ENCODE measurements at regions not wholly inside any gene's neighbourhood (a gene's known extent, or its start where the extent isn't known, plus 50 kb on each side); places are given as distances from the start of the nearest gene placed in this dataset.
"Not testable (repeated sequence)": the region's sequence is repeated elsewhere in the genome, so short reads cannot be mapped to it uniquely, and the experiment has no call there.

GRCh38 chr9:135402739-135403695 is 76.6 kb upstream of the PPP1R26 start:
- Mint-ChIP-seq H3K9me3 (ENCODE audit: unreplicated experiment) (peaks cover 10% of the 10 kb centered on the region), H3K27ac (ENCODE audit: unreplicated experiment) (no peak overlapping the region), H3K27me3 (ENCODE audit: insufficient read depth, unreplicated experiment) (peaks cover 6% of the 10 kb centered on the region), H3K36me3 (ENCODE audit: insufficient read depth, unreplicated experiment) (no peaks in the 10 kb centered on the region), H3K4me1 (ENCODE audit: low read depth, unreplicated experiment) (no peaks in the 10 kb centered on the region), H3K4me3 (ENCODE audit: unreplicated experiment) (no peak overlapping the region)
- H3K27me3 ChIP-seq (replicated peaks; ENCODE audit: control insufficient read depth, insufficient read depth, low read length) = no peaks in the 10 kb centered on the region
- no TSS peak for BruUV-seq (replicated peaks)
- CTCF ChIA-PET = no interaction called here
- POLR2A ChIA-PET = no interaction called here
- no peak for TF ChIP-seq CTCF (IDR thresholded peaks at IDR 0.05; ENCODE audit: insufficient read depth in 1 of 2, low read depth in 1 of 2, low read length in 1 of 2, severe bottlenecking in 1 of 2, unreplicated experiment in 1 of 2)
- H3K4me1 ChIP-seq = no peaks in the 10 kb centered on the region
- intact Hi-C loops (cut with micrococcal nuclease; ENCODE audit: unreplicated experiment) = loop anchor here (10.0 kb wide), 1 partner anchor 58 kb away; no protein-coding TSS in a partner anchor
- H3K36me3 ChIP-seq (ENCODE audit: control insufficient read depth, insufficient read depth, low read length) = no peaks in the 10 kb centered on the region
- no peak for DNase-seq
- no peak overlapping the region for H3K4me3 ChIP-seq (ENCODE audit: low read depth, low read length)
- peaks cover 6% of the 10 kb centered on the region; the same call in 1 of the 2 replicates for H3K9me3 ChIP-seq

- no TSS peak for BruUV-seq (replicated peaks)
- no peak overlapping the region for H3K4me3 Mint-ChIP-seq (ENCODE audit: unreplicated experiment)
- H3K27ac Mint-ChIP-seq (ENCODE audit: unreplicated experiment) = no peak overlapping the region
- POLR2A ChIA-PET = no interaction called here
- H3K4me3 ChIP-seq (ENCODE audit: low read depth, low read length) = no peak overlapping the region
- intact Hi-C loops (cut with micrococcal nuclease; ENCODE audit: unreplicated experiment) = loop anchor here (10.0 kb wide), 1 partner anchor 59 kb away; no protein-coding TSS in a partner anchor
- TF ChIP-seq CTCF (IDR thresholded peaks at IDR 0.05; ENCODE audit: insufficient read depth in 1 of 2, low read depth in 1 of 2, low read length in 1 of 2, severe bottlenecking in 1 of 2, unreplicated experiment in 1 of 2) = no peak
- peaks cover under 1% of the 10 kb centered on the region; the same call in 1 of the 2 replicates for H3K9me3 ChIP-seq
- peaks cover 6% of the 10 kb centered on the region for H3K27me3 Mint-ChIP-seq (ENCODE audit: insufficient read depth, unreplicated experiment)
- H3K36me3 Mint-ChIP-seq (ENCODE audit: insufficient read depth, unreplicated experiment) = no peaks in the 10 kb centered on the region
- no peaks in the 10 kb centered on the region for H3K4me1 ChIP-seq
- CTCF ChIA-PET = no interaction called here
- no peaks in the 10 kb centered on the region for H3K4me1 Mint-ChIP-seq (ENCODE audit: low read depth, unreplicated experiment)
- H3K9me3 Mint-ChIP-seq (ENCODE audit: unreplicated experiment) = peaks cover 5% of the 10 kb centered on the region
- no peaks in the 10 kb centered on the region for H3K27me3 ChIP-seq (replicated peaks; ENCODE audit: control insufficient read depth, insufficient read depth, low read length)
- DNase-seq = no peak
- no peaks in the 10 kb centered on the region for H3K36me3 ChIP-seq (ENCODE audit: control insufficient read depth, insufficient read depth, low read length)
Measured at GRCh38 chr9:135403733-135404450, 75.7 kb upstream of the PPP1R26 start.

GRCh38 chr9:135404451-135405144 is 75.0 kb upstream of the PPP1R26 start:
- POLR2A ChIA-PET = no interaction called here

GRCh38 chr9:135405145-135405464 is 74.5 kb upstream of the PPP1R26 start:
- intact Hi-C loops (cut with micrococcal nuclease; ENCODE audit: unreplicated experiment) = loop anchor here (10.0 kb wide), 1 partner anchor 60 kb away; no protein-coding TSS in a partner anchor
- H3K36me3 Mint-ChIP-seq (ENCODE audit: insufficient read depth, unreplicated experiment); H3K27ac Mint-ChIP-seq (ENCODE audit: unreplicated experiment); CTCF ChIA-PET; H3K27me3 Mint-ChIP-seq (ENCODE audit: insufficient read depth, unreplicated experiment); DNase-seq; POLR2A ChIA-PET; H3K27me3 ChIP-seq (replicated peaks; ENCODE audit: control insufficient read depth, insufficient read depth, low read length); H3K9me3 Mint-ChIP-seq (ENCODE audit: unreplicated experiment); H3K4me3 ChIP-seq (ENCODE audit: low read depth, low read length); H3K4me1 ChIP-seq; H3K4me3 Mint-ChIP-seq (ENCODE audit: unreplicated experiment); H3K9me3 ChIP-seq; BruUV-seq (replicated peaks); H3K4me1 Mint-ChIP-seq (ENCODE audit: low read depth, unreplicated experiment); H3K36me3 ChIP-seq (ENCODE audit: control insufficient read depth, insufficient read depth, low read length): not testable (repeated sequence)

More at GRCh38 chr9:135404451-135405144, 75.0 kb upstream of the PPP1R26 start:
- Mint-ChIP-seq H3K9me3 (ENCODE audit: unreplicated experiment) (no peaks in the 10 kb centered on the region), H3K4me1 (ENCODE audit: low read depth, unreplicated experiment) (no peaks in the 10 kb centered on the region), H3K27me3 (ENCODE audit: insufficient read depth, unreplicated experiment) (peaks cover 6% of the 10 kb centered on the region), H3K36me3 (ENCODE audit: insufficient read depth, unreplicated experiment) (no peaks in the 10 kb centered on the region), H3K4me3 (ENCODE audit: unreplicated experiment) (no peak overlapping the region), H3K27ac (ENCODE audit: unreplicated experiment) (no peak overlapping the region)
- DNase-seq = no peak
- intact Hi-C loops (cut with micrococcal nuclease; ENCODE audit: unreplicated experiment) = loop anchor here (10.0 kb wide), 1 partner anchor 60 kb away; no protein-coding TSS in a partner anchor
- Histone ChIP-seq H3K4me1 (no peaks in the 10 kb centered on the region), H3K27me3 (replicated peaks; ENCODE audit: control insufficient read depth, insufficient read depth, low read length) (no peaks in the 10 kb centered on the region), H3K9me3 (no peaks in the 10 kb centered on the region), H3K36me3 (ENCODE audit: control insufficient read depth, insufficient read depth, low read length) (no peaks in the 10 kb centered on the region), H3K4me3 (ENCODE audit: low read depth, low read length) (no peak overlapping the region)
- TF ChIP-seq CTCF (IDR thresholded peaks at IDR 0.05; ENCODE audit: insufficient read depth in 1 of 2, low read depth in 1 of 2, low read length in 1 of 2, severe bottlenecking in 1 of 2, unreplicated experiment in 1 of 2) = no peak
- BruUV-seq (replicated peaks) = no TSS peak
- CTCF ChIA-PET = no interaction called here

Data from Caco-2 (cell line).